ENCODE measurements at regions not wholly inside any gene's neighbourhood (a gene's known extent, or its start where the extent isn't known, plus 50 kb on each side); places are given as distances from the start of the nearest gene placed in this dataset.
A peak's percentile ranks its signal among the peaks of the same experiment; 100 is the strongest.

- no peak for DNase-seq (ENCODE audit: low spot score)
Measured at GRCh38 chr20:23253524-23253923, 97.1 kb upstream of the NXT1 start.

GRCh38 chr20:23251779-23252178 lies 98.8 kb upstream of the NXT1 start:
- DNase-seq (ENCODE audit: low spot score): no peak

GRCh38 chr20:23249541-23249940 lies 101.0 kb upstream of the NXT1 start:
- no peak for DNase-seq (ENCODE audit: low spot score)

- no peak for DNase-seq (ENCODE audit: low spot score)
Measured at GRCh38 chr20:23248461-23248882, 102.1 kb upstream of the NXT1 start.

- DNase-seq (ENCODE audit: low spot score): no peak
Measured at GRCh38 chr20:23246717-23247664, 103.6 kb upstream of the NXT1 start.

- no peak for DNase-seq (ENCODE audit: low spot score)
Measured at GRCh38 chr20:23245553-23246181, 104.9 kb upstream of the NXT1 start.

GRCh38 chr20:23244916-23245552 lies 105.6 kb upstream of the NXT1 start:
- no peak for DNase-seq (ENCODE audit: low spot score)

GRCh38 chr20:23244156-23244915 lies 106.3 kb upstream of the NXT1 start:
- DNase-seq (ENCODE audit: low spot score): no peak

- DNase-seq (ENCODE audit: low spot score): no peak
Measured at GRCh38 chr20:23243791-23244155, 106.8 kb upstream of the NXT1 start.

GRCh38 chr20:23242556-23243180 lies 107.9 kb upstream of the NXT1 start:
- DNase-seq (ENCODE audit: low spot score): no peak

GRCh38 chr20:23242104-23242503 lies 108.5 kb upstream of the NXT1 start:
- no peak for DNase-seq (ENCODE audit: low spot score)

- no peak for DNase-seq (ENCODE audit: low spot score)
Measured at GRCh38 chr20:23241416-23241815, 109.2 kb upstream of the NXT1 start.

GRCh38 chr20:23240519-23240918 lies 110.1 kb upstream of the NXT1 start:
- DNase-seq (ENCODE audit: low spot score): no peak

- no peak for DNase-seq (ENCODE audit: low spot score)
Measured at GRCh38 chr20:23237201-23237600, 113.4 kb upstream of the NXT1 start.

- no peak for DNase-seq (ENCODE audit: low spot score)
Measured at GRCh38 chr20:23235173-23236027, 115.2 kb upstream of the NXT1 start.

GRCh38 chr20:23234311-23235078 lies 116.1 kb upstream of the NXT1 start:
- peak; percentile 46 for DNase-seq (ENCODE audit: low spot score)

GRCh38 chr20:23233341-23233740 lies 117.2 kb upstream of the NXT1 start:
- no peak for DNase-seq (ENCODE audit: low spot score)

GRCh38 chr20:23232679-23233308 lies 117.8 kb upstream of the NXT1 start:
- no peak for DNase-seq (ENCODE audit: low spot score)

- DNase-seq (ENCODE audit: low spot score): no peak
Measured at GRCh38 chr20:23232219-23232581, 118.4 kb upstream of the NXT1 start.
